CD4-positive, alpha-beta T cell (primary cell): ENCODE measurements at regions not wholly inside any gene's neighbourhood (a gene's known extent, or its start where the extent isn't known, plus 50 kb on each side); places are given as distances from the start of the nearest gene placed in this dataset.

Experiments
- ATAC-seq: fragments of 200-7000 bp; cut with Tn5 transposase; one replicate; pipeline ENCODE4 v1.10.0; 2022; ENCODE audit warnings: mild to moderate bottlenecking; ENCODE audit not compliant: poor library complexity
- CTCF ChIA-PET: fragments of 350-600 bp; sonication (Branson Sonifier 250); formaldehyde crosslinking; loops from one replicate; lab custom pipeline; 2021; ENCODE audit warnings: antibody characterized with exemption, inconsistent platforms; lab: Charles Lee
- POLR2A ChIA-PET: fragments of 350-600 bp; sonication (Branson Sonifier 250); formaldehyde crosslinking; loops from one replicate; lab custom pipeline; 2021; ENCODE audit warnings: antibody characterized with exemption, inconsistent platforms; lab: Charles Lee
- DNase-seq, 14 experiments: peaks; one replicate each; pipeline ENCODE4 v3.0.0-alpha.2; 2013 to 2020; ENCODE audit warnings: mixed read lengths in 2 of 14
- H3K27ac ChIP-seq, 2 donors: one replicate each; pipeline versions ENCODE4 v1.5.1 to v1.7.0; 2013; ENCODE audit warnings: low read length in 2 of 2, low read depth in 1 of 2, mild to moderate bottlenecking in 1 of 2
- H3K27me3 ChIP-seq, 2 experiments: 1 replicate in 1 of 2; 2 replicates in 1 of 2; pipeline versions ENCODE4 v1.6.1 to v1.7.0; 2013; ENCODE audit warnings: low read length in 2 of 2, control low read depth in 1 of 2, mild to moderate bottlenecking in 1 of 2, moderate library complexity in 1 of 2; ENCODE audit not compliant: insufficient read depth in 2 of 2, control insufficient read depth in 1 of 2
- H3K36me3 ChIP-seq: one replicate; pipeline ENCODE4 v1.6.1; 2013; ENCODE audit warnings: low read length, control low read depth; ENCODE audit not compliant: insufficient read depth
- H3K4me1 ChIP-seq: one replicate; pipeline ENCODE4 v1.6.1; 2013; ENCODE audit warnings: low read length, control low read depth; ENCODE audit not compliant: insufficient read depth
- H3K4me3 ChIP-seq: one replicate; pipeline ENCODE4 v1.5.1; 2013; ENCODE audit warnings: mild to moderate bottlenecking, low read length, moderate library complexity
- H3K9me3 ChIP-seq, 2 experiments: 1 replicate in 1 of 2; 2 replicates in 1 of 2; pipeline versions ENCODE4 v1.6.1 to v1.7.0; 2013; ENCODE audit warnings: low read length in 2 of 2, mild to moderate bottlenecking in 2 of 2, control low read depth in 1 of 2, moderate library complexity in 1 of 2; ENCODE audit not compliant: control insufficient read depth in 1 of 2, insufficient read depth in 1 of 2
- H3K27ac Mint-ChIP-seq: one replicate; pipeline ENCODE4 v1.8.0; 2020; ENCODE audit warnings: mixed read lengths
- H3K27me3 Mint-ChIP-seq: one replicate; pipeline ENCODE4 v1.8.0; 2021; ENCODE audit warnings: mixed read lengths
- H3K36me3 Mint-ChIP-seq: one replicate; pipeline ENCODE4 v1.8.0; 2021; ENCODE audit warnings: low read depth, mixed read lengths
- H3K4me1 Mint-ChIP-seq: one replicate; pipeline ENCODE4 v1.8.0; 2021; ENCODE audit warnings: low read depth, mixed read lengths
- H3K4me3 Mint-ChIP-seq: one replicate; pipeline ENCODE4 v1.8.0; 2020; ENCODE audit warnings: mild to moderate bottlenecking, mixed read lengths
- H3K9me3 Mint-ChIP-seq: one replicate; pipeline ENCODE4 v1.8.0; 2020; ENCODE audit warnings: mixed read lengths
- CTCF ChIP-seq: fragments of 200-600 bp; IDR thresholded peaks from one replicate; pipeline ENCODE4 v1.8.0; 2022; ENCODE audit warnings: antibody characterized with exemption, mild to moderate bottlenecking
- intact Hi-C, 2 experiments: fragments of 100-400 bp; cut with DNase I in 1 of 2; cut with micrococcal nuclease in 1 of 2; formaldehyde crosslinking; loops; one replicate each; pipeline versions ENCODE4 v1.15.1 to v1.9.0; 2023 to 2025; cut with DNase I, micrococcal nuclease

DNA sequence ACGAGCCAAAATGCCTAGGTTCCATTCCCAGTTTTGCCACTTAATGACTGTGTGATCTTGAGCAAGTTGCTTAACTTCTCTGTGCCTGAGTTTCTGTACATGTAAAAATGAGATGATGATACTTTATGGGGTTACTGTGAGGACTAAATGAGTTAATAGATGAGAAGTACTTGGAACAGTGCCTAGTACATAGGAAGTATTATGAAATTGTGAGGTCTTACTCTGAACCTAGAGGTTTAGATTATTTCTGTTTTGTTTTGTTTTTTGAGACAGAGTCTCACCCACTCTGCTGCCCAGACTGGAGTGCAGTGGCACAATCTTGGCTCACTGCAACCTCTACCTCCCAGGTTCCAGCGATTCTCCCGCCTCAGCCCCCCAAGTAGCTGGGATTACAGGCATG is 227.0 kb upstream of the POU2AF2 start:
- Histone ChIP-seq H3K27me3 (no peaks in the 10 kb centered on the region), H3K36me3 (no peaks in the 10 kb centered on the region), H3K9me3 (no peaks in the 10 kb centered on the region), H3K27ac (no peak overlapping the region), H3K4me3 (no peak overlapping the region), H3K4me1 (no peaks in the 10 kb centered on the region)
- H3K27me3 Mint-ChIP-seq, result peaks cover 4% of the 10 kb centered on the region
- no peak for TF ChIP-seq CTCF
- no peaks in the 10 kb centered on the region for H3K36me3 Mint-ChIP-seq
- CTCF ChIA-PET, result no interaction called here
- ATAC-seq (no peak), DNase-seq (no peak)
- POLR2A ChIA-PET, result no interaction called here
- H3K27ac Mint-ChIP-seq, result no peak overlapping the region
- H3K4me1 Mint-ChIP-seq, result no peaks in the 10 kb centered on the region
- H3K9me3 Mint-ChIP-seq, result no peaks in the 10 kb centered on the region
- H3K4me3 Mint-ChIP-seq, result no peak overlapping the region
- intact Hi-C loops, result no loop called here

GRCh38 chr11:111012491-111012890 is 233.0 kb upstream of the POU2AF2 start:
- Mint-ChIP-seq H3K4me1 (no peaks in the 10 kb centered on the region), H3K4me3 (no peak overlapping the region), H3K36me3 (no peaks in the 10 kb centered on the region), H3K27me3 (peaks cover 12% of the 10 kb centered on the region), H3K27ac (no peak overlapping the region), H3K9me3 (no peaks in the 10 kb centered on the region)
- peaks cover 0 to 5% of the 10 kb centered on the region in 2 experiments for H3K27me3 ChIP-seq
- DNase-seq (no peak), ATAC-seq (no peak)
- no peak overlapping the region for H3K27ac ChIP-seq
- H3K9me3 ChIP-seq, result no peaks in the 10 kb centered on the region
- CTCF ChIA-PET, result no interaction called here
- no peak overlapping the region for H3K4me3 ChIP-seq
- H3K36me3 ChIP-seq, result no peaks in the 10 kb centered on the region
- TF ChIP-seq CTCF, result no peak
- POLR2A ChIA-PET, result no interaction called here
- intact Hi-C loops, result no loop called here
- H3K4me1 ChIP-seq, result no peaks in the 10 kb centered on the region

- ATAC-seq, result no peak
- DNase-seq, result no peak
- intact Hi-C loops, result no loop called here
- peaks cover 12% of the 10 kb centered on the region for H3K27me3 Mint-ChIP-seq
- no peak overlapping the region for H3K27ac ChIP-seq
- no peaks in the 10 kb centered on the region for H3K36me3 Mint-ChIP-seq
- no peaks in the 10 kb centered on the region for H3K9me3 Mint-ChIP-seq
- peaks cover 0 to 5% of the 10 kb centered on the region in 2 experiments for H3K27me3 ChIP-seq
- no peak for TF ChIP-seq CTCF
- H3K4me3 Mint-ChIP-seq, result no peak overlapping the region
- no peak overlapping the region for H3K4me3 ChIP-seq
- POLR2A ChIA-PET, result no interaction called here
- no peaks in the 10 kb centered on the region for H3K4me1 Mint-ChIP-seq
- H3K9me3 ChIP-seq, result no peaks in the 10 kb centered on the region
- CTCF ChIA-PET, result no interaction called here
- no peaks in the 10 kb centered on the region for H3K4me1 ChIP-seq
- no peak overlapping the region for H3K27ac Mint-ChIP-seq
- no peaks in the 10 kb centered on the region for H3K36me3 ChIP-seq
These were observed 234.3 kb upstream of the POU2AF2 start for GRCh38 chr11:111011275-111011594.
